ENCODE measurements at regions not wholly inside any gene's neighbourhood (a gene's known extent, or its start where the extent isn't known, plus 50 kb on each side); places are given as distances from the start of the nearest gene placed in this dataset.

DNA sequence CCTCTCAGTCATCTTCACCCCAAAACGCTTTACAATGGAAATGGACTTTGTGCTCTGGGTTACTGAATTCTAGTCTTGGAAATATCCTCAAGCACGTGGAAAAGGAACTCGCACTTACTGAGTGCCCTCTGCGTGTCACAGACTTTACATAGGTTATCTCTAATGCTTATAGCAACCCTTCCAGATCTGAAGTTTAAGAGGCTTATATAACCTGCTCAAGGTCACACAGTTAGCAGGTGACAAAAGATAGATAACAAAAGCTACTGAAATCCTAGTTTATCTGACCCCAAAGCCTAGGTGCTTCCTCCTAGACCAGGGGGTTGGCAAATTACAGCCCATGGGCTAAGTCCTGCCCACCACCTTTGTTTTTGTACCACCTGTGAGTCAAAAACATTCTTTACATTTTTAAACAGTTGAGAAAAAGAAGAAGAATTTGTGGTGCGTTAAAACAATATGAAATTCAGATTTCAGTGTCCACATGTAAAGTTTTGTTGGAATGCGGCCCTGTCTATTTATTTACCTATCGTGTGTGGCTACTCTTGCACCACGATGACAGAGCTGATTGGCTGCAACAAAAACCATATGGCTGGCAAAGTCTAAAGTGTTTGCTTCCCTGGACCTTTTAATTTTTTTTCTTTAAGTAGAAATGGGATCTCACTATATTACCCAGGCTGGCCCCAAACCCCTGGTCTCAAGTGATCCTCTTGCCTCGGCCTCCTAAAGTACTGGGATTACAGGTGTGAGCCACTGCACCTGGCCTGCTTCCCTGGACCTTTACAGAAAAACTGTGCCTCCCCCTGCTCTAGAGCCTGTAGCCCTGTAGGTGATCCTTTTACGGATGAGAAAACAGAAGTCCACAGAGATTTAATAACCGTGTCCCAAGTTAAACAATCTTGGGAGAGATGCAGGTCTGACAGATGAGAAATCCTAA is 110.2 kb upstream of the RREB1 start:
- H3K4me1 ChIP-seq = peaks cover 0 to 5% of the 10 kb centered on the region in 2 donors
- DNase-seq (ENCODE audit: low spot score) = no peak
- H3K27ac ChIP-seq = no peak overlapping the region
- no peaks in the 10 kb centered on the region for H3K9me3 ChIP-seq
- TF ChIP-seq, protein P1, sequence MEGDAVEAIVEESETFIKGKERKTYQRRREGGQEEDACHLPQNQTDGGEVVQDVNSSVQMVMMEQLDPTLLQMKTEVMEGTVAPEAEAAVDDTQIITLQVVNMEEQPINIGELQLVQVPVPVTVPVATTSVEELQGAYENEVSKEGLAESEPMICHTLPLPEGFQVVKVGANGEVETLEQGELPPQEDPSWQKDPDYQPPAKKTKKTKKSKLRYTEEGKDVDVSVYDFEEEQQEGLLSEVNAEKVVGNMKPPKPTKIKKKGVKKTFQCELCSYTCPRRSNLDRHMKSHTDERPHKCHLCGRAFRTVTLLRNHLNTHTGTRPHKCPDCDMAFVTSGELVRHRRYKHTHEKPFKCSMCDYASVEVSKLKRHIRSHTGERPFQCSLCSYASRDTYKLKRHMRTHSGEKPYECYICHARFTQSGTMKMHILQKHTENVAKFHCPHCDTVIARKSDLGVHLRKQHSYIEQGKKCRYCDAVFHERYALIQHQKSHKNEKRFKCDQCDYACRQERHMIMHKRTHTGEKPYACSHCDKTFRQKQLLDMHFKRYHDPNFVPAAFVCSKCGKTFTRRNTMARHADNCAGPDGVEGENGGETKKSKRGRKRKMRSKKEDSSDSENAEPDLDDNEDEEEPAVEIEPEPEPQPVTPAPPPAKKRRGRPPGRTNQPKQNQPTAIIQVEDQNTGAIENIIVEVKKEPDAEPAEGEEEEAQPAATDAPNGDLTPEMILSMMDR (IDR thresholded peaks at IDR 0.05) = no peak
- H3K4me3 ChIP-seq = no peak overlapping the region
- H3K36me3 ChIP-seq = no peaks in the 10 kb centered on the region
- H3K27me3 ChIP-seq = no peaks in the 10 kb centered on the region

DNA sequence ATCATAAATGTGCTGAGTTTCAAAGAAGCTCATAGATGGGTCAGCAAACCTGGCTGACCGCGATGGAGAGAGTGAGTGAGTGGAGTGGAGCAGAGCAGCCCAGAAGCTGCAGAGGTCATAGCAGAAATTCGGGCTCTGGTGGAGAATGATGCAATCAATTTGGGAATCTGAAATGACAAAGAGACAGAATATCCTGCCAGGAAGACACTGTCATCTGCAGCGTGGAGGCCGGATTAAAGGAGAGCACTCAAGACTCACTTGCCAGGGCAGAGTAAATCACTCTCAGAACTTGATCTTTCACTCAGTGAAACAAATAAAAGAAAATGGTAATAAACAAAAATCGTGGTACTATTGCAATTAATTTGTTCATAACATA is 109.6 kb upstream of the RREB1 start:
- H3K4me1 ChIP-seq = peaks cover 0 to 5% of the 10 kb centered on the region in 2 donors
- no peak overlapping the region for H3K4me3 ChIP-seq
- H3K27ac ChIP-seq = no peak overlapping the region
- DNase-seq (ENCODE audit: low spot score) = no peak
- no peaks in the 10 kb centered on the region for H3K27me3 ChIP-seq
- H3K36me3 ChIP-seq = no peaks in the 10 kb centered on the region
- H3K9me3 ChIP-seq = no peaks in the 10 kb centered on the region
- TF ChIP-seq, protein P1 (IDR thresholded peaks at IDR 0.05) = no peak

DNA sequence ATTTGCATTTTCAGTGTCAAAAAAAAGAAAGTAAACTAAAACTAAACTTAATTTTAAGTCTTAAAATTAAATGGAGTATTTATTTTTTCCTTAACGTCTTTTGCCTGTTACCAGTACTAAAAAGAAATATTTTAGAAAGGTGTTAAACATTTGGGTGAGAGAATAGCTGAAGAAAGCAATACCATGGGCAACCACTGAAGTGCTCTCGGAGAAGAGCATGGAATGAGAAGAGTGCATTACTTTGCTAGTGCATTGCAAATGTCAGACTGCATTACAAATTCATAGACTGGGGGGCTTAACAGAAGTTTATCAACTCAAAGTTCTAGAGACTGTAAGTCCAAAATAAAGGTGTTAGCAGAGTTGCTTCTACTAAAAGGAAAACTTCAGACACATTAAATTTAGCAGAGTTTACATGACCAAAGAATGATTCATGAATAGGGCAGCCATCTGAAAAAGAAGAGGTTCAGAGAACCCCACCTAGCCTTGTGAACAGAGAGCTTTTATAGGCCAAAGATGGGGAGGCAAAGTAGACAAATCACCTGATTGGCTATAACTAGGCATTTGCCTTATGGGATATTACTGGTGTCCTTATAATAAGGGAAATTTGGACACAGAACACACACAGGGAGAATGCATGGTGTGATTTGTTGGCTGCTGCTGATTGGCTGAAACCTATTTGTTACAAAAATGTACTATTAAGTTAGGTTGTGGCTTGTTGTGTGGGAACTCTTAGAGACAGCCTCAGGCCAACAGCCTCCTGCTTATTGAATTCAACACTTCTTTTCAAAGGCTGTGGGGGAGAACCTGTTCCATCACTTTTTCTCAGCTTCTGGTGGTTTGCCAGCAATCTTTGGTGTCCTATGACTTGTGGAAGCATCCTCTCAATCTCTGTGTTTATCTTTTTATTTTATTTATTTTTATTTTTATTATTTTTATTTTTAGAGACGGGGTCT is 106.7 kb upstream of the RREB1 start:
- no peak overlapping the region for H3K4me3 ChIP-seq
- TF ChIP-seq, protein P1 (IDR thresholded peaks at IDR 0.05) = no peak
- no peak for DNase-seq (ENCODE audit: low spot score)

DNA sequence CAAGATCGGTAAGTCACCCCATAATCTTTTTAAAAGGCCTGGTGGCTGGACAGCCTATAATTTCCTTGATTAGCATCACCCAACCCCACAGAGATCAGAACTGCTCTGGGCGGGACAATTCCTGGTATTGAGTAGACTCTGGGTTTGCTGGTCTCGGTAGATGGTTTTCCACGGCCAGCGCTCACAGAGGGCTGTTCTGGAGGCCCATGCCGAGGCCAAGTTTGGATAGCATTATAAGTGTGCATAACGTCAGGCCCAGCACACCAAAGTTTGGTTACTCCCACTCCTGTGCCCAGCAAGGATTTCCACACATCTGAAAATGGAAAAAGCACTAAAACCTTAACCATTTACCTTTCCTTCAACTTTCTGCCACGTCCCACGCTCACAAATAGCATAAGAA is 104.7 kb upstream of the RREB1 start:
- TF ChIP-seq, protein P1 (IDR thresholded peaks at IDR 0.05) = no peak
- no peak for DNase-seq (ENCODE audit: low spot score)
- H3K4me1 ChIP-seq = no peaks in the 10 kb centered on the region
- no peaks in the 10 kb centered on the region for H3K36me3 ChIP-seq
- H3K27me3 ChIP-seq = no peaks in the 10 kb centered on the region
- H3K27ac ChIP-seq = no peak overlapping the region
- H3K9me3 ChIP-seq = no peaks in the 10 kb centered on the region
- no peak overlapping the region for H3K4me3 ChIP-seq

More for the DNA sequence above, 106.7 kb upstream of the RREB1 start:
- H3K36me3 ChIP-seq = no peaks in the 10 kb centered on the region
- no peaks in the 10 kb centered on the region for H3K4me1 ChIP-seq
- no peak overlapping the region for H3K27ac ChIP-seq
- no peaks in the 10 kb centered on the region for H3K27me3 ChIP-seq
- no peaks in the 10 kb centered on the region for H3K9me3 ChIP-seq

DNA sequence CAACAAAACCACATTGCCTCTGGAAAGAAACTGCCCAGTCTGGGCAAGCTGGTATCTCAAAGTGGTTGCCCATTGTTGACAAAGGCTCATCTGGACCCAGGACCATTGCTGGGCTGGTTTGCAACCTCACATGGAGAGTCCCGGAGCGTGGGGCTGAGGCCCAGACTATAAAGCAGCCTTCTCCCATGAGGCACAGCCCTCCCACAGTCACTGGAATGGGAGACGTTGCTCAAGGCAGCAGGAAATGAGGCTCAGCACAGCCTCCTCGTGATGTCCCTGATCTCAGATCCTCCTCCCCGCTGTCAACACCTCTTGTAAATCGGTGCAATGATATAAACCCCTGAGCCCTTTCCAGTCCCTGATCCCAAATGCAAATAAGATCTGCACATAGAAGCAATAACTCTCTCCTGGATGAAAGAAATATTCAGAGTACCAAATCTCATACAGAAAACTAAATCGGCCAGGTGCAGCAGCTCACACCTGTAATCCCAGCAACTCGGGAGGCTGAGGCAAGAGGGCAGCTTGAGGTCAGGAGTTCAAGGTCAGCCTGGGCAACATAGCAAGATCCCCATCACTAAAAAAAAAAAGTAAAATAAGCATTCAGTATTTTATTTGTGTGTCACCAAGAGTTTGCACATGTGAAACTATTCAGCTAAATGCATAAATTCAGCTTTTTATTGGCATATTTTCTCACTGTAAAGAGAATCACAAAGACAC is 103.0 kb upstream of the RREB1 start:
- no peaks in the 10 kb centered on the region for H3K9me3 ChIP-seq
- DNase-seq (ENCODE audit: low spot score) = no peak
- no peaks in the 10 kb centered on the region for H3K36me3 ChIP-seq
- no peak overlapping the region for H3K4me3 ChIP-seq
- no peaks in the 10 kb centered on the region for H3K27me3 ChIP-seq
- H3K4me1 ChIP-seq = no peaks in the 10 kb centered on the region
- TF ChIP-seq, protein P1 (IDR thresholded peaks at IDR 0.05) = no peak
- no peak overlapping the region for H3K27ac ChIP-seq

Measured in right atrium auricular region (tissue), 2 donors.